NOMO-1 treated with dmso at 0.1 percent for 144 hours (cell line): ENCODE measurements at regions not wholly inside any gene's neighbourhood (a gene's known extent, or its start where the extent isn't known, plus 50 kb on each side); places are given as distances from the start of the nearest gene placed in this dataset.

Experiments used
- DNase-seq: peaks from one replicate; lab custom pipeline; 2025; ENCODE audit not compliant: unreplicated experiment; lab: John Stamatoyannopoulos, UW

DNA sequence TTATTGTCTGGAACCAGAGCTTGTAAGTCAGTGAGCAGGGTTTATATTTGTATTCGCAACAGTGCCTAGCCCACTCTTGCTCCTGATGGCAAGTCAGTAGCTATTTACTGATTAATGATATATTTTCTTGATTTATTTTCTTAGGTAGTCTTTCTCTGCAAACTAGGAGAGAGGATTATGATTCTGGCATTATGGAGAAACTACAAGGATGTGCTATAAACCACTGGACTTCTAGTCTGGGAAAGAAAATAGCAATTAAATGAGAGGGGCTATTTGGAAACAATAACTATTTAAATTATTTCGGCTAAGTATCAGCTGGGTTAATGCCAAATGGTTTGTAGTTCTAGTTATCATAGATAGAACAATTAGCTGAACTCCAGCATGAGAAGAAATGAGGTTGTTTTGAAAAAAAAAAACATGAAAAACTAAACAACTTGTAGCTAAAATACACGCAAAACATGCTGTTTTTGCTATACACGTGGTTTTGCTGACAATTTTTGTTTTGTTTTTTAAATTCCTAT, 304.9 kb upstream of the TCF21 start:
- no peak for DNase-seq

- DNase-seq, result no peak
Measured at GRCh38 chr6:133584823-133585222, 304.1 kb upstream of the TCF21 start.

DNA sequence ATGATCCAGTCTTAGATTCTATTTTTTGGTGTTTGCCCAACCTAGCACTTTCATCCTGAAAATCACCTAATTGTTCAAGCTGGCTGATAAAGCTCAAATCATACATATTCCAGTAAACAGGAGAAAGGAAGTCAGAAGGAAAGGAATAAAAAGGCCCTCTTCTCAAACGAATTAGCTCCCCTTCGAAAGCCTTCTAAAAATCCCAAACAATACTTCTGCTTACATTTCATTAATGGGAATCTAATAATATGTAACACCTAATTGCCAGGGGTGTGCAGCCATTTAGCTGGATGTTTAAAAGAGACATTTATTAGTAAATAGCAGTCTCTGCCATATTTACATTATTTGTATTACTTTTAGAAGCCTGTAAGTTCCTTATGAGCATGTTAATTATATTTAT, 302.9 kb upstream of the TCF21 start:
- no peak for DNase-seq

DNA sequence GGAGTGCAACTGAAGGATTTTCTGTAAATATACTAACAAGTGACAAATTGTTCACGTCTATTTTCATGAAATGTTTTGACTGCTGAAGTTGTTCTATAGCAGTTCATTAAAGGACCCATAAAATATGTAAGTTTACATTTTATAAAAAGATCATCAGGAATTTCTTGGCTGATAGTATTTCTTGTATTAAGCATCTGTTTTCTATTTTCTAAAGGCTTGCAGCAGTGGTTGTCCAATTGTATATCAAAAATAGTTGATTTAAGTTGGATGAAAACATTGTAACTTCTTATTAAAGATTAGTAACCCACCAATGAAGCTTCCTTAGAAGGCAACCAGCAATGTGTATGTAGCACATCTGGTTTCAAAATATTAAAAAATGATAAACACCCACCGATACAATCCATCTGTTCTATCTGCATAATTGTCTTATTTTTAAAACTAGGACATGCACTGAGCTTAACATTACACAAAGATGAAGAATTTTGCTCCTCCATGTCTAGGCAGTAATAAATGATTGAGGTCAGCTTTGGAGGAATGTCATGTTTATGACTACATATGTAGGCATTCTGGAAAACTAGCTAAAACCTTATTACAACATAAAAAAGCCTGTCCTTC, 301.3 kb upstream of the TCF21 start:
- no peak for DNase-seq

DNA sequence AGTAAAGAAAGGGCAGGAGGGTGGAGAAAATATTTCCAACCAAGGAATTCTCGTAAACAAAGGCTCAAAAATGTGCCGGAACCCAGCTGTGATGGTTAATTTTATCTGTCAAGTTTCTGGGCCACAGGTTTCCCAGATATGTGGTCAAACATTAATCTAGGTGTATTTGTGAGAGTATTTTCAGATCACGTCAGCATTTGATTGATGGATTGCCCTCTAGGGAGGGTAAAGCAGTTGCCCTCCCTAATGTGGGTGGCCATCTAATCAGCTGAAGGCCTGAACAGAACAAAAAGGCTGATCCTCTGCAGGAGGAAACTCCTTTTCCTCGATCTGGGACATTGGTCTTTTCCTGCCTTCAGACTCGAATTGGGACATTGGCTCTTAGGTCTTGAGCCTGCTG, 298.7 kb upstream of the TCF21 start:
- no peak for DNase-seq

DNA sequence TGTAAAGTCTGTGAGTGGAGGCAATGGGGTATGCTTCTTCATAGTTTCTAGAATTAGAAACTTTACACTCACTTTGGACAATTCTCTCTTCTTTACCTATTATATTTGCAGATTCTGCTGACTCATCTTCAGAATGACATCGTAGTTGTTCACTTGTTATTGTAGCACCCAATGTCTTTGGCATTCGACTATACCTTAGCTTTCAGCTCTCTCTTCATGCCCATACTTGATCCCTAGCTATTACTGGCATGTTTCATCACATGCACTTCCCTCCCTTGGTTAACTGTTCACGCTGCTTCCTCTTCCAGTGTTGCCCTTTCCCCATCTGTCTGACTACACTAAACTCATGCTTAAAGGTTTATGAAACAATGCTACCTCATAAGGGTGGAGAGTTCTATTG, 298.1 kb upstream of the TCF21 start:
- DNase-seq, result no peak

DNA sequence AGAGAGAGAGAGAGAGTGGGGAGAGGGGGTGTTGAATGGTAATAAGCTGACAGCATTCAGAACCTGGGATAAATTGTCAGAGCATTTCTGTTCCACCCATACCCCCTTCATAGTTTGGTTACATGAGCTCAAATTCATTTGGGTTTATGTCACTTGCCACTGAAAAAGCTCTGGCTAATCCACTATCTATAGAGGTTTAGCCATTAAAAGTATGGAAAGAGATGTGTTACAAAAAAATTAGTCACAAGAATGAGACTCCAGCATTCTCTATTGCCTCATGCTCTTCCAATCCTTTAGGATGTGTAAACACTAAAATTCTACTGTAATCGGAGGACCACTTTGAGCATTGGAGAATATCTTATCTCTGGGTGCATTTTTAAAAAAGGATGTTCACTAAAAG, 297.6 kb upstream of the TCF21 start:
- no peak for DNase-seq

- DNase-seq, result no peak
Measured at GRCh38 chr6:133594652-133595110, 294.2 kb upstream of the TCF21 start.

DNA sequence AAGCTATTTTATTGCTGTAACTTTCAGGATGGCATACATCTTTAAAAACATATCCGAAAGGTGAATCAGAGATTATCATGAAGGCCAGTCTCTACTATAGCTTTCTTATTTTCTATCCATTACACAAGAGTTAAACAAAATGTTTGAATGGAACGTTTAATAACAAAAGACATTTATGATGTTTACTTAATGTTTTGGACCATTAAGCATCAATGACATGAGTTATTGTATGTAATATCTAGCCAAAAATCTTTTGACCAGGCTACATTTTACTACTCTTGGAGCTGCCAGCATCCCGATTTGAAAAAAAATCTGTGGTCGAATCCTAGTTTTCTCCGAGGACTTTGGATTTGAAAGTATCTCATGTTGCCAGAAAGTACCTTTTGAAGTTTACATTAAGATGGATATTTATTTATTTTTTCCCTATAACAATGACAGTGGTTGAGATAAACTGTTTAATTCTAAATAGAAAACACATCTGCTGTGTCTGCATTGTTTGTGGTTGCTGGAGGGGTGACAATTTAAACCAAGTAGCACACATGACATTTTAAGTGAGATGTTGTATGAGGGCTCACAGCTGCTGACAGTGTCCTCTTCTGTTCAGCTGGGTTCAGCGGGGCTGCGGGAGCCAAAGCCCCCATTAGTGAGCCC, 293.7 kb upstream of the TCF21 start:
- no peak for DNase-seq

DNA sequence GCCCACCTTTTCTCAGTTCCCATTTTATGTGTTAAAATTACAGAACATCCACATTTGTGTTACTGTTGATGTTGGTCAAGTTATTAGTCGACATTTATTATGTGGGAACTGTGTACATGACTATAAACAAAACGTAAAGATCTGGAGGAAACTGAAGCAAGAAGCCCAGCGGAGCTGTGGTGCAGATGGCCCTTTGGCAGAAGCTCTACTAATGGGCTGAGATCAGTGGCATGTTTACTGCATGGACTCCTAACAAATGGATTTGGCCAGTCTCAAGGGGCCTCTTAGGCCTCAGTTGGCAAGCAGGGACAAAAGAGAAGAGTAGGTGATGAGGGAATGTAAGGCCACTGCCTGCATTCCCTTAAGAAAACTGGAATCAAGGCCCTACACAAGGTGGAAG, 282.1 kb upstream of the TCF21 start:
- DNase-seq, result no peak

- DNase-seq, result no peak
Measured at GRCh38 chr6:133608620-133609019, 280.3 kb upstream of the TCF21 start.

- DNase-seq, result no peak
Measured at GRCh38 chr6:133609415-133610226, 279.3 kb upstream of the TCF21 start.

GRCh38 chr6:133610227-133610840, 278.6 kb upstream of the TCF21 start:
- no peak for DNase-seq

GRCh38 chr6:133610971-133611370, 277.9 kb upstream of the TCF21 start:
- no peak for DNase-seq

- no peak for DNase-seq
Measured at GRCh38 chr6:133612459-133612858, 276.5 kb upstream of the TCF21 start.

DNA sequence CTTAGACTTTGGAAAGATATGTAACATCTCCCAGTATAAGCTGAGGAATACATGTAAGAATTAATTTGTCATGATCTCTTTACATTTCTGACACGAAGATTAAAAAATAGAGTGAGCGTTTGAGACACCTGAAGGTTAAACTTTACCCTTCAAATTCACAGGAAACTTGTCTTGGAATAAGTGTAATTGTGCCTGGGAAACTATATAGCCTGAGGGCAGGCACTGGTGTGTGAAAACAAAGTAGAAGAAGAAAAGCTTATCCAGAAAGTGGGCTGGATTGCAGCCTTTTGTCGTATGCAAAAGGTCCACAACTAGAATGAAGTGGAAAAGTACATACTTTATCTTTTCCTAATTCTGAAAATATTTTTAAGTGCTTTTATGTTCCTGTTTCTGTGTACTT, 275.7 kb upstream of the TCF21 start:
- DNase-seq, result no peak

DNA sequence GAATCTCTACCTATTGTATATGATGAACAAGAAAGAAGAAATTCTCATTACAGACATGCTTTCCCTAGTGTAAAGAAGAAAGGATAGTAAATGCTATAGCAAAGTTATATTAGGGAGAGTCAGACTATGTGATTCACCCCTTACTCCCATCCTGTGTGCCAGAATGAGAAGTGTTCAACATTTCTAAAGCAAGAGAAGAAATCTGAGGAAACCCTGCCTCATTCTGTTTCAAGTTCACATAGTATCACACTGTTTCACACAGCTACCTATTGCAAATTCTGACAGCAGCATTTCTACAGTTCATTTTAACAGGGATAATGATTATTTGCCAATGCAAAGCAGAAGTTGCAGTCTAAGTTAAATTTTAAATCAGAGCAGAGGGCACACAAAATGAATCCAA, 267.2 kb upstream of the TCF21 start:
- DNase-seq, result no peak

DNA sequence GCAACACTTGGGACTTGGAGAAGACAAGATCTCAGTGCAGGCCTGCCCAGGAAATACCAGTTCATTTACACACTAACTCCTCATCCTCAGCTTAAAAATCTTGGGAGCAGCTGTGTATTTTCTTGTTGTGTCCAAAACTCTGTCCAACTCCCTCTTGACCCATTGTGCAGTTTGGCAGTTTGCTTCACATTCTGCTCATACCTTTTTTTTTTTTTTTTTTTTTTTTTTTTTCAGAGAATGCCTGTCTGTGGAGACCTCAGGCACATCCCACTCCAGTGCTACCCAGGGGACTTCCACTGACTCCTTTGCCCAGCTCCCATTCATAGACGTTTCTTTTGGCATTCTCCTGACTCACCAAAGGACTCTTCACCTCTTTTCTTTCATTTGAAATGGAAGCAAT, 265.8 kb upstream of the TCF21 start:
- no peak for DNase-seq

- DNase-seq, result no peak
Measured at GRCh38 chr6:133623621-133624020, 265.3 kb upstream of the TCF21 start.

GRCh38 chr6:133626096-133626666, 262.7 kb upstream of the TCF21 start:
- DNase-seq, result no peak

DNA sequence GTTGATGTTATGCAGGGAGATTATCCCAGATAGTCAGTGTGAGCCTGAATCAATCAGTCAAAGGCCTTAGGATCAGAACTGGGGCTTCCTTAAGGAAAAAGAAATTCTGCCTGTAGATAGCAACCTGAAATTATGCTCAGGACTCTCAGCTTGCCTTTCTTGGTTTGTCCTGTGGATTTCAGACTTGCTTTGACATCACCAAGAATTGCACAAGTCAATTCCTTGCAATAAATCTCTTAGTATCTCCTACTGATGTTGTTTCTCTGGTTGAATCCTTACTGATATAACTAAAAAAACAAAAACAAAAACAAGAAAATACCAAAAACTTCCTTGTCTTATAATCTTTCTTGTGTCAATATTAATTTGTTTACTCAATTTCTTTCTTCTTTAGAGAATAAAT, 258.9 kb upstream of the TCF21 start:
- DNase-seq, result no peak
